ENCODE measurements at regions not wholly inside any gene's neighbourhood (a gene's known extent, or its start where the extent isn't known, plus 50 kb on each side); places are given as distances from the start of the nearest gene placed in this dataset.

DNA sequence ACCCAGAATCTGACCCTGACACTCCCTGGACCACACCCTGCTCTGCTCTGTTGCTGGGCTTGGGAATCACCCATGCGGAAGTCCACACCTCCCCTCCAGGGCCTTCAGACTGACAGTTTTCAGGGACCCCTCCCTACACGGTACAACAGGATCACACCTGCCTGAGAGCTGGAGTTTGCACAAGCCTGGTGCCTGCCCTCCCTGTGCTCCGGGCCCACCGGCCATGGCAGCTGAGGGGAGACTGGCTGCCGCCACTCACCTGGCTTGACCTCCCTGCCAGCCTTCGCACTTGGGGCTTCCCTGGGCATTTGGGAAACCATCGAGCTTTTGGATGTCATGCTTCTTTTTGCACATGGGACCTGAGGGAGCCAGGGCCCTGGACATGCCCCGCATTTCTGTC, 95.9 kb upstream of the ANKRD34C start:
- no peak for DNase-seq (ENCODE audit: low read depth in 2 of 2)

DNA sequence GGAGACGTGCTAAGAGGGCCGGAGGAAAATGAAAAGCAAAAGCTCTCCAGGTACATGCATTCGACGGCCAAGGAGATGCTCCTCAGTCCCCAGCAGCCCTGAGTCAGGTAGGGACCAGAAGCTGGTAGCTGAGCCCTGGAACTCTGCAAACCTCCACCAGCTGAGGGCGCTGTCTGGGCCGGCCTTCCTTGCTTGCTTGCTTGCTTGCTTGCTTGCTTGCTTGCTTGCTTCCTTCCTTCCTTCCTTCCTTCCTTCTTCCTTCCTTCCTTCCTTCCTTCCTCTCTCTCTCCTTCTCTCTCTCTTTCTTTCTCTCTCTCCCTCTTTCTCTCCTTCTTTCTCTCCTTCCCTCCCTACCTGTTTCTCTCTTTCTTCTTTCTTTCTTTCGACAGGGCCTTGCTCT, 94.6 kb upstream of the RASGRF1 start:
- DNase-seq (ENCODE audit: low read depth in 2 of 2) = no peak

DNA sequence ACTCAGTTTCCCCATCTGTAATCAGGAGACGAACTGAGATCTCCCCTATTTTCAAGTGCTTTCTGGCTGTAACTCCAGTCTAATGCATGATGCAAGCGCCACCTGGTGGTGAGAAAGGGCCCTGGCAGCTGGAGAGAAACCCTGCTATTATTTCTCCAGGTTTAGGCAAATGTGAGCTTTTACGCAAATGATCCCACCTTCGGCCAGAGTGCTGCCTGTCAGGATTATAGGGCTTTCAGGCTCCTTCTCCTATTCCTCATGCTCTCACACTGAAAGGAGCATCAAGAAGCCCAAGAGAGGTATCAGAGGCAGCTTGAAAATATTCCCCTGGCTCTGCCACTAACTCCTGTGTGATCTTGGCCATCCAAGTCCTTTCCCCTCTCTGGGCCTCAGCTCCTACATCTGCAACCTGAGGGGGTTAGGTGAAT, 93.9 kb upstream of the RASGRF1 start:
- DNase-seq (ENCODE audit: low read depth in 2 of 2) = peak; percentile 40 to 61

DNA sequence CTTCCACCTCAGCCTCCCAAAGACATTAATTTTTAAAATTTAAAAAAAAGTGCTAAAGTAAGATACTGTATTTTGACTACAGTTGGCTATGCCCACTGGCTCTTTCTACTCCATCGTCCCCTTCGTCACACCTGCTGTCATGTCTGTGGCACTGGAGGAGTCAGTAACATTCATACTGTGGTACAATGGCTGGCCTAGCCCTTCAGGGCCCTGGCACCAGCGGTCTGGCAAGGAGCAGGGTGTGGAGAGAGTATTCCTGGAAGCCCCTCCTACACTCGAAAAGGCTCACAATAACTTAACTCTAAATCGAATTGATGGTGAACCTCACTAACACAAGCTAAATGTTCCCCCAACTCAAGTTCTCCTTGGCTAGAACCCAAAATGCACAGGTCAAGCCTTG, 89.7 kb upstream of the RASGRF1 start:
- DNase-seq (ENCODE audit: low read depth in 2 of 2) = no peak

DNA sequence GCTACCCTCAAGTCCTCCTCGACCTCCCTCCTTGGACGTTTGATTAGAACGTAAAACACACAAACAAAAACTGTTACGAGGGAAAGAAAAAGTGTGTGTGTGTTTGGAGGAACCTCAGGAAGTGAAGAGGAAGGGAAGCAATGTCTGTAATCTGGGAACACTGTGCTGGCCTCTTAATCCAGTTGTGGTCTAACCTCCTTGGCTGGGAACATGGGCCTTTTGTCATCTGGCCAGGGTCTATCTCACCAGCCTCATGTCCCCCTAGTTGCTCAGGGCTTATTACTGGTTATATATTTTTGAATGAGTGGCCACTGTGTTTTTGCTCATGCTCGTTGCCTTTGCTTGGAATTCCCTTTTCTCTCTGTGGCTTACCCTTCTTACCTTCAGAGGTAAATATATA, 89.0 kb upstream of the RASGRF1 start:
- DNase-seq (ENCODE audit: low read depth in 2 of 2) = no peak

DNA sequence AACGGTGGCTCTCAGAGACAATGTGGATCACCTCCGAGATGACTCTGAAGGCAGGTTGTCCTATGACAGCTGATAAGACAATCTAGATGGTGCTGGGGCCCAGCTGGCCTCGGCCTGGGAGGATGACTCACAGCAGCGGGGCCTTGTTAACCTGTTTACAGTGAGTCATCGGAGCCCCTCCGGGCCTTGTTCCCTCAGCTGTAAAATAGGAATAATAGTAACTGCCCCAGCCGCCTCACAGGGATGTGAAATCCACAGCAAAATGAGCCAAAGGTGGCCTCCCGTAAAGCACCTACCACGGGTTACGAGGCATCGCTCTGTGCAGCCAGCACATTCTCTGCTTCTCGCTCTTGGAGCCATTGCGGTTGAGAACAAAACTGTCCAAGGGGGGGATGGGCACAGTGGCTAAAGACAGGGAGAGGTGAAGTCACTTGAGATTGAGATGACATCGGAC, 88.6 kb upstream of the RASGRF1 start:
- DNase-seq (ENCODE audit: low read depth in 2 of 2) = peak in 1 of 2 donors; percentile 82

DNA sequence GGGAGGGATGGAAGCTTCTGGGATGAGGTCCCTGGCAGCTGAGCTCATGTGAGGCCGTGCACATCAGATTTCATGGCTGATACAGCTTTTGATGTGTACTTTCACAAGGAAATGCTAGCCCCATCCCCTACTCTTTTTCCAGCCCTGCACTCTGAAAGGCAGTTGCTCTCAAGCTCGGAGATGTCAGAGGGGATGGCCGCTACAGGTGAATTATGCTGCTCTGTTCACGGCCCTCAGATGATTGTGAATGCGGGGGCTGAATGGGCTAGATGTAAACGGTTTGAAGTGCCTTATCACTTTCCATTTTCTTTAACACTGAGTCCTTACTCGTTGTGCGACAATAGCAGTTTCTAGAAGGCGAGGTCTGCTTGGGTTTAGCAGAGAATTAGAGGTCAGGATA, 88.0 kb upstream of the RASGRF1 start:
- no peak for DNase-seq (ENCODE audit: low read depth in 2 of 2)

DNA sequence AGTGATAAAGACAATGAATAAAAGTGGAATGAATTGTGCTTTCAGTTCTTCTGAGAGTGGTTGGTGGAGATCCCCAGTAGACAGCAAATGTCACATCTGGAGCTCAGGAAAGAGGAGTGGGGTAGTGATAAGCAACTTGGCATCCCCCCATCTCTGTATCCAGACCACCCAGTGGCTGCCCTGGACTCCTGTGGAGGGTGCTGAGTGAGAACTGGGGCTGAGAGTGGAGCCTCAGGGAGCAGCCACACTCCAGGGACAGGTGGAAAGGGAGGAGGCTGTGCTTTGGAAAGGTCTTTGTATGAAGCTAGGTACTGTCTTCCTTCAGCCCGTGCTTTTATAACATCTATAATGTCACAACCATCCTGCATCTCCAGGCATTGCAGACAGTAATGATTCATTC, 85.6 kb upstream of the RASGRF1 start:
- no peak for DNase-seq (ENCODE audit: low read depth in 2 of 2)

DNA sequence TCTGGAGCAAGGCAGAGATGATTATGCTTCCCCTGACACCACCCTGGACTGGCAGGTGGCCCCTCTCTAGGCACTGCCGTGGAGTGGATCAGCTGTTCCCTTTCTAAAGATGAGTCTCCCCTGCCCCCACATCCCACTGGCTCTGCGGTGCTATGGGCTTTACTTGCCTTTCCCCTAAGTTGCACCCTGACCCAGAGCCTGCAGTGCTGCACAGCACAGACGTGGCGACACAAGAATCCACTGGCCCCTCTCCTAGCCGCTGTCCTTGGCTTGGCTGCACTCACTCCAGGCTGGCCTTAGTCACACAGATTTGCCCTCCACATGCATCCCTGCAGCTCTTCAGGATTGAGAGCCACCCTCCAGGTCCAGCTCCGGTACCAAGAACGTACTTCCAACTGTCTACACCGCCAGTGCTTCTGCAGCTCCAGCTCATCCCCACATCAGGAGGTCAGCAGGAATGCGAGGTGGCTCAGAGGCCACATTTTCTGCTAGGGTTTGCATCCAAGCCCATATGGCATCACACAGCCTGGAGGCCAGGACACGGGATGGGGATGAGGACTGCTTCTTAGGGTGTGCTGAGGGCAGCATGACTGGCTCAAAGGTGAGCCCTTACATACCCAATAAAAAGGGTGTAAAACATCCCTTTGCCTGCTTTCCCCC, 82.4 kb upstream of the RASGRF1 start:
- no peak for DNase-seq (ENCODE audit: low read depth in 2 of 2)

DNA sequence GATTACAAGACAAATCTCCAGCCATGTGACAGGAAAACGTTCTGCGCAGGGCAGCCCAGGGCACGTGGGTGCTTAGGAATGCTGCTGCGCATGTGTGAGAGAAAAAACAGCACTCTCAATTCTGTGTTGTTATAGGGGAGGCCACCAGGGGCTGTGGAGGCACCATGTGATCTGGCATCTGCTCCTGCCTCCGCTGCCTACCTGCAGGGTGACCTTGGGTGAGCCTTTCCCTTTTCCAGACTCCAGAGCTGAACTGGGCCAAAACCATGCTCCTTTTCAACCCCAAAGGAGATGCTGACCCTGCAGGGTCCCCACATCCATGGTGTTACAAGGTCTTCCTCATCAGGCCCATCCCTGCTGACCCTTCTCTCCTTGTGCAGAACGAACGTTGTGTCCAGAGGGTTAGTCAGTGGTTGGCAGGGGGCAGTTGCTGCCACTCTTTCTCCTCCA, 81.5 kb upstream of the RASGRF1 start:
- DNase-seq (ENCODE audit: low read depth in 2 of 2) = no peak

DNA sequence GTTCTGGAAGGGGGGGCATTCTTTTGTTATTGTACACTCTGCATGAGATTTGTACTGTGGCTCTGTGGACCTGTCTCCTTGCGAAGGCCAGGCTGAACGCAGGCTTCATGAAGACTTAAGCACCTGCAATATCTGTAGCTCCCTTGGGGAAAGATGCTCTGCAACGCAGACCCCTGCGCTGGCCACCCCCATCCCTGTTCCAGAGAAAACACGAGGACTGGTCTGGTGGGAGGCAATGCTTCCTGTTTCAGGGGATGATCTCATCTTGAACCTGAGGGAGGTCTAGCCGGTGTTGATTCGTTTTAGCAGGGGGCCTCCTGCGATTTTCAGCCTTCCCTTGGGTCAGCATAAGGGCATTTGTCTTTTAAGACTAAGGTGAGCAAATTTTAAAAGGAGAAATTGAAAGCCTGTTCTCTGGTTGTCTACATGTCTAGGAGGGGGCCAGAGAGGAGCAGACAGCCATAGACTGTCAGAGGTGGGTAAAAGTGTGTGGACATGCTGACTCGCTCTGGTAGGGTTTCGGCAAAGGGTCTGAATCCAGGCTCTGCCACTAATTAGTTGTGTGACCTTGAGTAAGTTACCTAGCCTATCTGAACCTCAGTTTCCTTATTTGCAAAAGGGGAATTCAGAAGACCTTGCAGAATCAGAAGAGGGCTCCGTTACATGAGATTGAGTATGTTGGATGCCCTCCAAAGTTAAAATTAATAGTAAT, 80.9 kb upstream of the RASGRF1 start:
- peak in 1 of 2 donors; percentile 5 for DNase-seq (ENCODE audit: low read depth in 2 of 2)

DNA sequence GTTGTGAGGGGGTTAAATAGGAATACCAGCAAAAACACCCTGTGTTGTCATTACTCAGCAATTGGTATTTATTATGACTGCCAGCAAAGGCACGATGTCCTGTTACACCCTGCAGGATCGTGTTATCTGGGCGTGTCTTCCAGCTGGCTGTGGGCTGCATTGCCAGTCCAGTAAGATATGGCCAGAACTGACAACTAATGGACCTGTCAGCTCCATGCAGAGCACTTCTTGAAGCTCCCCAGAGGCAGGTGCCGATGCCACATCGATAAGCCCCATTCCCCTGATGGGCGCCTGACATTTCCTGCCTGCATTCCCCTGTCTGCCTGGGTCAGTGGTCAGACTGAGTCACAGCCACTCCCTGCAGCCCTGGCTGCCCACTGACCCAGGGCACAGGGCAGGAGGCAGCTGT, 79.7 kb upstream of the RASGRF1 start:
- peak; percentile 57 to 62 for DNase-seq (ENCODE audit: low read depth in 2 of 2)

DNA sequence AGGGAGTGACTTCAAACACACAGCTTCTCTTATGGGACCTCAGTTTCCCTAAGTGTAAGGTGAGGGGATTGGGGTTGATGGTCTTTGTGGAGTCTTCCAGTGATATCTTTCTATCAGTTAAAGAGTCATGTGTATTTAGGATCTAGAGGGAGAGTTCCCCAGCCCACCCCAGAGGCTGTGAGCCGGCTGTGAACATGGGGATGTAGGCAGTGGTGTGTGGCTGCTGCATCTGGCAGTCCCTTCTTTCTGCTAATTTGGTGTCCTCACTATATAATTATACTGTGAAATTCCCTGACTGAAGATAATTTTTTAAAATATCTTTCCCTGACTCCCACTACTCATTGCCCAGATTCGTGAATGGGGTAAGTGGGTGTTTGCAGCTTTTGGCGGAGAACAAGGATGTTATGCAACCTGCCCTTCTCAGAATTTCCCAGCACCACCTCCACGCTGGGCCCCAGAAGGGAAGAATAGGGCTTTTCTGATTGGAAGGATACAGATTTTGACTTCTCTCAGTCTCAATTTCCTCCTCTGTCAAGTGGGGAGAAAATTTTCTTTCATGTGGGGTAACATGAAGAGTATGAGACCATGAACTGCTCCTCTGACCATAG, 79.0 kb upstream of the RASGRF1 start:
- DNase-seq (ENCODE audit: low read depth in 2 of 2) = no peak

DNA sequence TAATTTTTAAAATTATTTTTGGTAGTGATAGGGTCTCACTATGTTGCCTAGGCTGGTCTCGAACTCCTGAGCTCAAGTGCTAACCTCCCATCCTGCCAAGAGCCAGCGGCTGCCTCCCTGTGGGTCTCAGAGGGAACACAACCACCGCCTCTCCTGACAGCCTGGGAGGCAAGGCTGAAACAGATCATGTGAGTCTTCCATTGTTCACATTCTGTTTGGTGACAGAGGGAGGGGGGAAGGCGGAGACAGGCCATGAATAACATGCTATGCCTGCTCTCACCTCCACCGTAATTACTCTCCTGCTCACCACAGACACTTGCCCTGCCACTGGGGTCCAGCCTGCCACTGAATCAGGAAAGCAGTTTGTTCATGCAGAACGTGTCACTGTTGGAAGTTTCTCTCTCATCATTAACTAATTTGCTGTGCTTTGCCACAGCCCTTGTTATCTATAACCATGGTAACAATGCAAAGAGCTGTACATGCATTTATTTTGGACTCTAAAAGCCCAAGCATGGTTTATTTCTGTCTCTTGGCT, 78.4 kb upstream of the RASGRF1 start:
- peak; percentile 69 to 76 for DNase-seq (ENCODE audit: low read depth in 2 of 2)

DNA sequence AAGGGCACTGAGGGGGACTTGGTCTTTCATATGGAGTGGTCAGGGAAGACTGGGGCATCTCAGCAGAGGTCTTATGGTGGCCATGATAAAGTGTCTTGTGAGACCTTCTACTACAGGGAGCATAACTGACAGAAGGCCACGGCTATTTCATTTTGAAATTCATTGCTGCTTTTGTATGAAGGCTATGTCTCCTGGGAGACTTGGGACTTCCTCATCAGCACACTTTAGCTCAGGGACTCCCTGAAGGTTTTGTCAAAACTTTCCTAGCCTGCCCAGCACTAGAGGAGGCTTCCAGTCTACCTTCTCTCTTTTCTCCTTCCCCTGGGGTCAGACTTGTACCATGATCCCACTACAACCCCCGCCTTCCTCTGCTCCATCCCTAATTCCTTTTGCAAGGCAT, 77.2 kb upstream of the RASGRF1 start:
- DNase-seq (ENCODE audit: low read depth in 2 of 2) = no peak

DNA sequence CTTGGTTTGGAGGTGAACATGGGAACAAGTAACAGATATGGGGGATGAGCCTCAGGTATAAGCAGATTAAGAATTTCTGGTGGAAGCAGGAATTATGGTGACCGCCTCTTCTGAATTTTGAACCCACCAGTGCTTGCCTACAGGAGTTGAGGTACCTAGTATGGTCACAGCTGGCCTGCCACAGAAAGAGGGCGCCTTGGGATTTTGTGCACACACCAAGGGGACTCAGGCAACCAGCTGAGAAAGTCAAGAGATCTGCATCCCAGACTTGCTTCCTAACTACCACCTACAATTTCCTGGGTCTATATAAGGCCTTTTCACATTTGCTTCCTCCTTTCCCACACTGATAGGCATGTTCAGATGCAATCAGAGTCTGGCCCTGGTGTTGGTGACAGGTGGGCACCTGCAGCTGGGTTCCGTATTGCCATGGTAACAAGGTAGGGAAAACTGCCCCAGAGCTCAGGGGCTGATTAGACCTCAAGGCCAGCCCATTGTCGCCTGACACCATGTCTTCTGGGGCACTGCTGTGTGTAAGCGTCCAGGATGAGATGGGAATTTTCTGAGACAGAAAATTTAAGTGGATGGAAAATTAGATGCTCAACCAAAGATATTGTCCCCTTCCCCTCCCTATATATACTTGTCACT, 75.9 kb upstream of the RASGRF1 start:
- DNase-seq (ENCODE audit: low read depth in 2 of 2) = no peak

DNA sequence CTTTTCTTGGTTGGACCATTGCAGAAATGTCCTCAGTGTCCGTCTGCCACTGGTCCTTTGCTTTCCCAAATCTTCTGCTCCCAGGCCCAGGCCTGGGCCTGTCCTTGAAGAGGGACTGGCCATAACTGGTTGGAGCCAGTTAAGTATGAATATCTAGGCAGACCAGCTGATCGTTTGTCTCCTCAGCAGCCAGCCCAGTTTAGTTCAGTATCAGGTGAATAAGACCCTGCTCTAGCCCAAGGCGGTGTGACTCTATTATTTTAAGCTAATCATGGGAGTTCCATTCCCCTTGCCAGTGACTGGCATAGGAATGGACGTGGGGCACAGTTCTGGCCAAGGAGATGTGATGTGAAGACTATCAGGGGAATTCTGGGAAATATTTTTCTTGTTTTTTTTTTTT, 73.9 kb upstream of the RASGRF1 start:
- no peak for DNase-seq (ENCODE audit: low read depth in 2 of 2)

DNA sequence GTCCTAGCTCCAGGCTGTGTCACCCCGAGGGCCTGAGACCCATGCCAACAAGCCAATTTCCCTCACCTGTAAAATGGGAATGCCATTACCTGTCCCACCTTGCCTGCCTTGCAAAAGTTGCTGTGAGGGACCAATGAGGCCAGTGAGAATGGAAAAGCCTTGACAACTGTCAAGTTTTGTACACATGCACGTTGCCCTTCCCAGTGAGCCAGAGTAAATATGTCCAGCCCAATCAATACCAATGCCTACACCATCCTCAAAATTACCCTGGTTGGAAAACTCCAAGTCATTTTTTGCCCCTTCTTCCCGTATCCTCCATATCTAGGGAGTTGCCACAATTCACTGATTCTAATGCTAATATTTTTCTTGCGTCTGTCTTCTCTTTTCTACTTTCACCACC, 73.5 kb upstream of the RASGRF1 start:
- no peak for DNase-seq (ENCODE audit: low read depth in 2 of 2)

DNA sequence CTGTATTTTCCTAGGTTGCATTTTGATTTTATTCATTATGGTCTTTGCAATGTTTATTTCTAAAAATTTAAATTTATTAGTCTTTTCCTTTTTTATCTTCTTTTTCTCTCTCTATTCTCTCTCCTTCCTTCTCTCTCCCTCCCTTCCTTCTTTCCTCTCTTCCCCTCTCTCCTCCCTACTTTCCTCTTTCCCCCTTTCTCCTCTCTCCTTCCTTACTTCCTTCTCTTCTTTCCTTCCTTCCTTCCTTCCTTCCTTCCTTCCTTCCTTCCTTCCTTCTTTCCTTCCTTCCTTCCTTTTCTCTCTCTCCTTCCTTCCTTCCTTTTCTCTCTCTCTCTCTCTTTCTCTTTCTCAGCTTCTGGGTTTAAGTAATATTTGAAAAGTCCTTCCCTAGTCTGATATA, 72.8 kb upstream of the RASGRF1 start:
- no peak for DNase-seq (ENCODE audit: low read depth in 2 of 2)

DNA sequence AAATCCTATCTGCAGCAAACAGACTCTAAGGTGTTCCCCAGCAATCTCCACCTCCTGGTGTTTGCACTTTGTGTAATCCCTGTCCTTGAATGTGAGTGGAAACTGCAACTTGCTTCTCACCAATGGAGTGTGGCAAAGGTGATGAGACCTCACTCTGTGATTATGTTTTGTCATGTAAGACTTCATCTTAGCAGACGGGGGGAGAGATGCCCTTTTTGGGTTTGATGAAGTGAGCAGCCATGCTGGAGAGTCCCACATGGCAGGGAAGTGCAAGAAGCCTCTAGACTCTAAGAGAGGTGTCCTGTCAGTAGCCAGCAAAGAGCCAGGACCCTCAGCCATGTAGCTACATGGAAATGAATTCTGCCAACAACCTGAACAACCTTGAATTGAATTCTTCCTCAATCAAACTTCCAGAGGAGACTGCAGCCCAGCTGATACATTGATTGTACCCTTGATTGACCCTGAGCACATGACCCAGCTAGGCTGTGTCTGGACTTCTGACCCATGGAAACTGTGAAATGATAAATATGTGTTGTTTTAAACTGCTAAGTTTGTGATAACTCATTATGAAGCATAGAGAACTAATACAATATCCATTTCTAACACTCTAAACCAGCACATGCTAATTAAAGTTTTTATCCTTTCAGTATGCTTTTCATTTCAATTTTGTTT, 71.4 kb upstream of the RASGRF1 start:
- DNase-seq (ENCODE audit: low read depth in 2 of 2) = no peak

DNA sequence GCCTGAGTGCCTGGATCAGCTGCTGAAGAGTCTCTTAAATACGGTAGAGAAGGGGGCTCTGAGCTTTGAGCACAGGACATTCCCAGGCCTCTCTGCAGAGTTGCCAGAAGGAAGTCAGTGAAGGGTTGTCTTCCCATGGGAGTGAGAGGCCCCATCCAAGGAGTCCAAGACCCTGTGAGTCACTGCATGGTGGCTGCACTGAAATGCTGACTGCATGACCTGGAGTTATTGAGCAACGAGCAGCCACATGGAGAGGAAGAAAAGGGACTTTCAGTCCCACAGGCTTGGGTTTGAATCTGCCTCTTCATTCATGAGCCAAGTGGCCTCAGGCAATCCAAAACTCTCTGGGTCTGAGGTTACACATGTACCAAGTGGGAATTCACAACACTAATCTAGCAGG, 69.6 kb upstream of the RASGRF1 start:
- DNase-seq (ENCODE audit: low read depth in 2 of 2) = no peak

All from dermis microvascular lymphatic vessel endothelial cell (primary cell).